GM12872 (cell line): ENCODE measurements at regions not wholly inside any gene's neighbourhood (a gene's known extent, or its start where the extent isn't known, plus 50 kb on each side); places are given as distances from the start of the nearest gene placed in this dataset.

Experiments
- TF ChIP-seq, protein P1 (sequence below): IDR thresholded peaks from 3 replicates; pipeline ENCODE4 v1.5.1; 2011; ENCODE audit warnings: low read depth, mild to moderate bottlenecking, low read length, moderate library complexity; ENCODE audit not compliant: insufficient read depth

DNA sequence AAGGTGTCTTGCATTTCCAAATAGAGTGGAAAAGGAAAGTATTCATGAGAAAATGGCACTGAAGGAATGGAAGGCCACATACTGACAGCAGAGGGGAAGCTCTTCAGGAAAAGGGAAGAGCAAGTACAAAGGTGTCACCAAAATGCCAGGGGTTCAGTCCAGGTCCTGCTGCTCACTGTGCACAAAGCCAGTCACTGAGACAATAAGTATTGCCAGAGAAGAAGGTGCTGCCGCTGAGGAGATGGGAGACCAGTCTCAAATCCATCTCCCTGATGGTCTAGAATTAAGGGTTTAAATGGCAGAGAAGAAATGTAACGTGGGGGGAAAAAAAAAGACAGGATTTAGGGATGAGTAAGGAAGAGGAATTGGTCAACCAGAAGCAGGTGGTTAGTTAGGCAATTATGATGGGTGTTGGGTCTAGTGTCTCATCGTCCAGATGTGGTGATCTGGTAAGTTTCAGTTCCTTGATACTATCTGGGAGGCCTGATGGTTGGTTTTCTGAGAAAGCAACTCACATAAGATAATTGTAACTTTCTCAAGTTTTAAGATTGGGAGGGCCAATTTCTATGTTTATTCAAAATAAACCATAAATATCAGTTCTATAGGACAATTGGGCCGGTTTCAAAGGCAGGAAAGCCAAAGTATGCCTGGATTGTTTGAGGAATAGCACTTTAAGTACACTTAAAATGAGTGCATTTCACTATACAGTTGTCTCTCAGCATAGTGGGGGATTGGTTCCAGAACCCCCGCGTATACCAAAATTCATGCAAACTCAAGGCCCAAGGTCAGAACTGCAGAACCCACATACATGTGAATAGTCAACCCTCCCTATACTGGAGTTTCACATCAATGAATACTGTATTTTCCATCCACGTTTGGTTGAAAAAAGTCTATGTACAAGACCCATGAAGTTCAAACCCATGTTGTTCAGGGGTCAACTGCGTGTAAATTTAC is 109.1 kb upstream of the DNAJC10 start:
- TF ChIP-seq, protein P1, sequence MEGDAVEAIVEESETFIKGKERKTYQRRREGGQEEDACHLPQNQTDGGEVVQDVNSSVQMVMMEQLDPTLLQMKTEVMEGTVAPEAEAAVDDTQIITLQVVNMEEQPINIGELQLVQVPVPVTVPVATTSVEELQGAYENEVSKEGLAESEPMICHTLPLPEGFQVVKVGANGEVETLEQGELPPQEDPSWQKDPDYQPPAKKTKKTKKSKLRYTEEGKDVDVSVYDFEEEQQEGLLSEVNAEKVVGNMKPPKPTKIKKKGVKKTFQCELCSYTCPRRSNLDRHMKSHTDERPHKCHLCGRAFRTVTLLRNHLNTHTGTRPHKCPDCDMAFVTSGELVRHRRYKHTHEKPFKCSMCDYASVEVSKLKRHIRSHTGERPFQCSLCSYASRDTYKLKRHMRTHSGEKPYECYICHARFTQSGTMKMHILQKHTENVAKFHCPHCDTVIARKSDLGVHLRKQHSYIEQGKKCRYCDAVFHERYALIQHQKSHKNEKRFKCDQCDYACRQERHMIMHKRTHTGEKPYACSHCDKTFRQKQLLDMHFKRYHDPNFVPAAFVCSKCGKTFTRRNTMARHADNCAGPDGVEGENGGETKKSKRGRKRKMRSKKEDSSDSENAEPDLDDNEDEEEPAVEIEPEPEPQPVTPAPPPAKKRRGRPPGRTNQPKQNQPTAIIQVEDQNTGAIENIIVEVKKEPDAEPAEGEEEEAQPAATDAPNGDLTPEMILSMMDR = no peak

DNA sequence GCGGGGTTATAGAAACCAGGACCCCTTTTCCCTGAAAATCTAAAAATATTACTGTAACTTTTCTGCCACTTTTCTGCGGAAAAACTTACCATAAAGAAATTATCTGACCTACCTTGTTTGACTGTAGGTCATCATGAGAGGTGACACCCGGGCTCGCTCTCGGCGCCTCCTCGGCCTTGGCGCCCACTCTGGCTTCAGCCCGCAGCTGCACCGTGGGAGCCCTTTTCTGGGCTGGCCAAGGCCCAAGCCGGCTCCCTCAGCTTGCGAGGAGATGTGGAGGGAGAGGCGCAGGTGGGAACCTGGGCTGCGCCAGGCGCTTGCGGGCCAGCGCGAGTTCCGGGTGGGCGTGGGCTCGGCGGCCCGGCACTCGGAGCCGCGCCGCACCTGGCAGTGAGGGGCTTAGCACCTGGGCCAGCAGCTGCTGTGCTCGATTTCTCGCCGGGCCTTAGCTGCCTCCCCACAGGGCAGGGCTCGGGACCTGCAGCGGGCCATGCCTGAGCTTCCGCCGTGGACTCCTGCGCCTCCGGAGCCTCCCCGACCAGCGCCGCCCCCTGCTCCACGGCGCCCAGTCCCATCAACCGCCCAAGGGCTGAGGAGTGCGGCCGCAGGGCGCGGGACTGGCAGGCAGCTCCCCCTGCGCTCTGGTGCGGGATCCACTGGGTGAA is 107.7 kb upstream of the DNAJC10 start:
- TF ChIP-seq, protein P1 = no peak

DNA sequence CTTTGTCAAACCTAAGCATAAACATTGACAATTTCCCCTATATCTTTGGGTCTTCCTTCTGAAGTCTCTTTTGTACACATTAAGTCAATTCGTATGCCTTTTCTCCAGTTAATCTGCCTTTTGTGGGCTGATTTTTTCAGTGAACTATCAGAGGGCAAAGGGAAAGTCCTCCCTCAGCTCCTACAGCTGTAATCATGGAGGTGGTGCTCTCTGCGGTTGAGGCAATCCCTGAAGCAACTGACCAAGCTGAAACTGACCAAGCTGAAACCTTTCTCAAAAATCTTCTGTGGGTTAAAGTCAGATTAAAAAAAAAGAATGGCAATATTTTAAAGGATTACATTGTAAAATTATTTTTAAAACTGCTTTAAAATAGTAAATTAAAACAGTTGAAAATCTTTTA is 105.8 kb upstream of the DNAJC10 start:
- TF ChIP-seq, protein P1 = no peak

DNA sequence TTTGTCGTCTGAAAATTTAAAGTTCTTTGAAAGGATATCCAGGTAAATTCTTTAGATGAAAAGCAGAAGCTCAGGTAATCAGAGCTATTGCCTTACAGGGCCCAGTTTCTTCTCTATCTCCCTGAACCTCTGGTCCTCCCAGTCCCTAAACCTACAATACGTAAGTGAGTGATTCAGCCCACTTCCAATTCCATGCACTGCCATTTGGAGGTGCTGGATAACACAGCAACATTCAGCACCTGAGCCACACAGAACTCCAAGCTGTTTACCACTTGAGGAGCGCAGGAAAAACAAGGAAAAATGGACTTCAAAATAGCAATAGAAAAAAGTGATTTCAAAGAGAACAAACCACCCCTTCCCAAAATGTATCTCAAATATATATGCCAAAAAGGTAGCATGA is 105.0 kb upstream of the DNAJC10 start:
- TF ChIP-seq, protein P1 = no peak

DNA sequence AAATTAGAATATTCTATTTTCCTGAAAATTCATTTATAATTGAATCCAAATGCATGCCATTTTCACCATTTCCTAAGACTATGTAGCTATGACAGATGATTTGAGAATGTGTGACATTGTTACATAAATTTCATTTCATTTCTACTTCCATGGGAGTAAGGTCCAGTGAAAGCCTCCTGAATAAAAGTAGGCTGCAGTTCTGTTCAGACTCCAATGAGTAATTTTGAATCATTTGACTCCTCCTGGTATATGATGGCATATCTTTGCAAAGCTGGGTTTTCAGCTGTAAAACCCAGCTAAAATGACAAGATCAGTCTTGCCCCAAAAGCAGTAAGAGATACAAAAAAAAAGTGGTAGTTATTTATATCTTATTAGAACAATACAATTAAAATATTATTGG is 101.0 kb upstream of the DNAJC10 start:
- TF ChIP-seq, protein P1 = no peak

DNA sequence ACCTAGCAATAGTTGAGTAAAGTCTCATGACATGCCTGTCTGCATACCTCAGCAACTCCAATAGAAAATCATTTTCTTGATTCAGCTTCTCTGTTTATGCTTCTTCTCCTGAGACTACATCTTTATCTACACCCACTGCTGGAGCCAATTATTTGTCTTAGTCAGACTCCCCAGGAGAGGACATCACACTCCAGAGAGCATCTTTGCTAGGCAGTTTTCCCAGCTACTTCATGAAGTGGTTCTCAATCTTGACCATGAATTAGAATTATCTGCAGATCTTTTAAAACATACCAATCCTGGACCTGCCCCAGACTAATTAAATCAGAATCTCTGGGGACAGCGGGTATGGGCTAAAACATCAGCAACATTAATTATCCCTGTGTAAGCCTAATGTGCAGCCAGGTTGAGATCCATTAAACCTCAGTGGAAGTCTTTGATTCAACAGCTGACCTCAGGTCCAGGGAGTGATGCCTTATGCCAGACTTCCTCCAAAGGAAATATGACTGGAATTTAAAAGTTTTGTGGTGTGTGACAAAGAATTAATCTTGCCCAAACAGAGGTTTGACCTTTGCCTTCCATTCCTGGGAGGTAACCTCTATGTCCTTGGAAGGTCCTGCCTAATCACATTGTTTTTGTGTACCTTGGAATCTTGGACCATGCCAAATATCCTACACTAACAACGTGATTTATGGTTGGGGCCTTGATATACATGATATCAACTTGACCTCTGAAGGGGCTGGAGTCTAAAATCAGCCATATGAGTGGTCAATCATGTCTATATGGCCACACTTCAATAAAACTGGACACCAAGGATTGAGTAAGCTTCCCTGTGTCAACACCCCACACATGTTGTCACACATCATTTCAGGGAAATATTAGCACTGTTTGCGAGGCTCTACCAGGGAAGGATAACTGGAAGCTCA is 99.3 kb upstream of the DNAJC10 start:
- TF ChIP-seq, protein P1 = no peak
